Endothelial cell of umbilical vein (primary cell): ENCODE measurements at regions not wholly inside any gene's neighbourhood (a gene's known extent, or its start where the extent isn't known, plus 50 kb on each side); places are given as distances from the start of the nearest gene placed in this dataset.

Source experiments
- BruUV-seq: library from RNA; stranded (reverse); fragments of 400-500 nt; replicated peaks from 2 replicates; lab custom pipeline; 2021; lab: Mats Ljungman, UMichigan
- CTCF ChIA-PET: fragments of 300-600, 350-600 bp; sonication (Branson Sonifier 250); formaldehyde crosslinking; loops from one replicate; lab custom pipeline; 2021; ENCODE audit warnings: antibody characterized with exemption, inconsistent platforms; lab: Charles Lee
- POLR2A ChIA-PET: fragments of 300-600, 350-600 bp; sonication (Branson Sonifier 250); formaldehyde crosslinking; loops from one replicate; lab custom pipeline; 2021; ENCODE audit warnings: antibody characterized with exemption, inconsistent platforms; lab: Charles Lee
- DNase-seq: peaks from one replicate; pipeline ENCODE4 v3.0.0-alpha.2; 2011; ENCODE audit warnings: low read depth, low spot score
- FAIRE-seq: peaks from 2 replicates; lab custom pipeline; 2011; peaks lifted over from hg19 to GRCh38; lab: Jason Lieb, UNC
- H2AFZ ChIP-seq: 2 replicates; pipeline ENCODE4 v1.6.0; 2012; ENCODE audit warnings: low read depth, low read length, control low read depth, inconsistent platforms
- H3K27ac ChIP-seq: 2 replicates; pipeline ENCODE4 v1.5.1; 2011; ENCODE audit warnings: low read depth, mild to moderate bottlenecking, control low read depth, low read length, moderate library complexity; ENCODE audit not compliant: insufficient read depth
- H3K27me3 ChIP-seq, 2 experiments: 2 replicates each; pipeline versions ENCODE4 v1.6.0 to v1.6.1; 2011; ENCODE audit warnings: low read length in 2 of 2, mixed read lengths in 1 of 2; ENCODE audit not compliant: control insufficient read depth in 2 of 2, insufficient read depth in 2 of 2
- H3K36me3 ChIP-seq, 2 experiments: 2 replicates in 1 of 2; 3 replicates in 1 of 2; pipeline ENCODE4 v1.5.1; 2011; ENCODE audit warnings: low read length in 2 of 2, mild to moderate bottlenecking in 1 of 2, moderate library complexity in 1 of 2; ENCODE audit not compliant: control insufficient read depth in 2 of 2, insufficient read depth in 2 of 2; ENCODE audit errors: extremely low read depth in 1 of 2
- H3K4me1 ChIP-seq: 3 replicates; pipeline ENCODE4 v1.5.1; 2011; ENCODE audit warnings: mild to moderate bottlenecking, low read length; ENCODE audit not compliant: control insufficient read depth, insufficient read depth; ENCODE audit errors: extremely low read depth
- H3K4me2 ChIP-seq: 2 replicates; pipeline ENCODE4 v1.6.1; 2011; ENCODE audit warnings: low read length, control low read depth, mixed read lengths; ENCODE audit not compliant: insufficient read depth
- H3K4me3 ChIP-seq, 3 experiments: fragments of 200-600 bp in 1 of 3; sonication (generic), shearing (Covaris generic) in 1 of 3; replicated peaks in 1 of 3; 2 replicates each; pipeline ENCODE4 v1.5.1; 2011 to 2016; ENCODE audit warnings: control low read depth in 3 of 3, low read length in 3 of 3, mild to moderate bottlenecking in 2 of 3, inconsistent platforms in 1 of 3, low read depth in 1 of 3, moderate library complexity in 1 of 3; ENCODE audit not compliant: insufficient read depth in 1 of 3
- H3K79me2 ChIP-seq: 2 replicates; pipeline ENCODE4 v1.6.0; 2012; ENCODE audit warnings: low read length, inconsistent platforms; ENCODE audit not compliant: control insufficient read depth, insufficient read depth
- H3K9ac ChIP-seq: replicated peaks from 2 replicates; pipeline ENCODE3; 2011; ENCODE audit warnings: low read length, control low read depth; ENCODE audit not compliant: insufficient read depth; ENCODE audit errors: extremely low read depth
- H3K9me1 ChIP-seq: replicated peaks from 3 replicates; pipeline ENCODE4 v1.6.0; 2011; ENCODE audit warnings: mild to moderate bottlenecking, low read length; ENCODE audit not compliant: control insufficient read depth, insufficient read depth; ENCODE audit errors: extremely low read depth
- H3K9me3 ChIP-seq: replicated peaks from 2 replicates; pipeline ENCODE4 v1.5.1; 2012; ENCODE audit warnings: low read length, inconsistent platforms; ENCODE audit not compliant: control insufficient read depth, insufficient read depth
- H4K20me1 ChIP-seq: replicated peaks from 2 replicates; pipeline ENCODE3; 2011; ENCODE audit warnings: mild to moderate bottlenecking, low read length; ENCODE audit not compliant: control insufficient read depth, insufficient read depth; ENCODE audit errors: extremely low read depth
- EZH2 ChIP-seq: IDR thresholded peaks from 2 replicates; pipeline ENCODE4 v1.6.1; 2012; ENCODE audit warnings: borderline replicate concordance, low read depth, mild to moderate bottlenecking, moderate library complexity, low read length, inconsistent platforms; ENCODE audit not compliant: severe bottlenecking
- FOS ChIP-seq: IDR thresholded peaks from 2 replicates; pipeline ENCODE4 v1.6.1; 2011; ENCODE audit warnings: mild to moderate bottlenecking, low read length, moderate library complexity, borderline replicate concordance; ENCODE audit not compliant: insufficient read depth
- MYC ChIP-seq: IDR thresholded peaks from one replicate; pipeline ENCODE4 v1.6.1; 2011; ENCODE audit warnings: mild to moderate bottlenecking, low read depth, low read length
- POLR2AphosphoS5 ChIP-seq: IDR thresholded peaks from 2 replicates; pipeline ENCODE4 v1.6.1; 2012; ENCODE audit warnings: low read depth, mild to moderate bottlenecking, control low read depth, low read length, moderate library complexity; ENCODE audit not compliant: insufficient read depth
- dilution Hi-C: fragments of 300-500 bp; cut with MboI; formaldehyde crosslinking; loops from one replicate; pipeline ENCODE4 v1.15.0; 2019; ENCODE audit warnings: low sequenced_read_pairs; ENCODE audit not compliant: extremely low pct_ligation_motif_present
- intact Hi-C: fragments of 100-400 bp; cut with micrococcal nuclease; formaldehyde crosslinking; loops from one replicate; pipeline ENCODE4 v1.10.0; 2022

DNA sequence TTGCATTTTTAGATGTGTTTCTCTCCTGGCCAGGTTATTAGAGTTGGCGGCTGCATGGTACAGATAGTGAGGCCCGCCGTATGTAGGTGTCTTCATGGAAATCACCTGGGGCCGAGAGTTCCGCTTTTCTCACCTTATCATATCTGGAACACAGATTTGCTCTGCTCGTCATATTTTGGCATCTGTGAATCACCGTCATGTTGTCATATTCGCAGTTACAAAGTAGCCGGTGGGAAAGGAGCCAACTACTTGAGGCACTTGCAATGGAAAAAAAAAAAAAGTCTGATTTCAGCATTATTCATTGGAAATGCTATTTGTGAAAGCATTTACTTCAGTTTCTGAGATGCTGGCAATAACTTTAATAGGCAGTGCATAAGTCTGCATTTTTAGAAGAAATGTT is 1715.2 kb upstream of the TENM3 start:
- Histone ChIP-seq H4K20me1 (no peaks in the 10 kb centered on the region), H3K36me3 (no peaks in the 10 kb centered on the region), H3K27me3 (no peaks in the 10 kb centered on the region), H3K79me2 (no peaks in the 10 kb centered on the region), H3K9ac (no peak overlapping the region), H3K4me2 (no peak overlapping the region), H3K4me1 (no peaks in the 10 kb centered on the region), H3K9me3 (peaks cover 2% of the 10 kb centered on the region), H3K27ac (no peak overlapping the region), H3K9me1 (no peaks in the 10 kb centered on the region), H2AFZ (no peak overlapping the region), H3K4me3 (no peak overlapping the region)
- FAIRE-seq (no peak), DNase-seq (no peak)
- no peak for TF ChIP-seq EZH2
- no peak for TF ChIP-seq POLR2AphosphoS5
- TF ChIP-seq FOS, result no peak
- no TSS peak for BruUV-seq
- dilution Hi-C loops (no loop called here), intact Hi-C loops (no loop called here)
- POLR2A ChIA-PET, result no interaction called here
- CTCF ChIA-PET, result no interaction called here

GRCh38 chr4:180530787-180531186 is 1712.4 kb upstream of the TENM3 start:
- Histone ChIP-seq H2AFZ (no peak overlapping the region), H4K20me1 (no peaks in the 10 kb centered on the region), H3K27me3 (no peaks in the 10 kb centered on the region), H3K79me2 (no peaks in the 10 kb centered on the region), H3K27ac (no peak overlapping the region), H3K4me2 (no peak overlapping the region), H3K9me3 (peaks cover 2% of the 10 kb centered on the region), H3K9me1 (no peaks in the 10 kb centered on the region), H3K9ac (no peak overlapping the region), H3K4me3 (no peak overlapping the region), H3K36me3 (no peaks in the 10 kb centered on the region), H3K4me1 (no peaks in the 10 kb centered on the region)
- intact Hi-C loops, result no loop called here
- DNase-seq (no peak), FAIRE-seq (no peak)
- dilution Hi-C loops, result no loop called here
- ChIA-PET CTCF (no interaction called here), POLR2A (no interaction called here)
- no TSS peak for BruUV-seq
- TF ChIP-seq MYC, result no peak
